ENCODE measurements at regions not wholly inside any gene's neighbourhood (a gene's known extent, or its start where the extent isn't known, plus 50 kb on each side); places are given as distances from the start of the nearest gene placed in this dataset.
"Not testable (repeated sequence)": the region's sequence is repeated elsewhere in the genome, so short reads cannot be mapped to it uniquely, and the experiment has no call there.

DNA sequence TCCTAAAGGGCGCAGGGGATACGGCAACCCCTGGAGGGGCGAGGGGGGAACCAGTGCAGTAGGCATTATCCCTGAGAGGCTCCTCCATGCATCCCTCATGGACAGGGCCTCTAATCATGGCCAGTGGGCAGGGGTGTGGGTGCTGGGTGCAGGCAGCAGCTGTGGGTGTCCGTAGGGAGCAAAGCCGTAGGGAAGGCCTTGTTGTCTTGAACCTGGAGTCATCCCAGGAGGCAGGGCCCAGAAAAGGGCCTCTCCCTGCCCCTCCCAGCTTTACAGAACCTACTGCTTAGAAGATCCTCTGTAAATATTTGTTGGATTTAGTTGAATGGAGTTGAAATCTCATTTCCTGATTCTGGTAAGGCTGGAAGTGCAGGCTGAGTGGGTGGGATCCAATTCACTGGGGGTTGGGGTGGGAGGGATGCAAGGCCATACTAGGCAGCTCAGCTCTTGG, 207.0 kb upstream of the HAAO start:
- DNase-seq (ENCODE audit: low read depth): no peak

- DNase-seq (ENCODE audit: low read depth): no peak
These were observed 206.3 kb upstream of the HAAO start for GRCh38 chr2:42998721-42999120.

DNA sequence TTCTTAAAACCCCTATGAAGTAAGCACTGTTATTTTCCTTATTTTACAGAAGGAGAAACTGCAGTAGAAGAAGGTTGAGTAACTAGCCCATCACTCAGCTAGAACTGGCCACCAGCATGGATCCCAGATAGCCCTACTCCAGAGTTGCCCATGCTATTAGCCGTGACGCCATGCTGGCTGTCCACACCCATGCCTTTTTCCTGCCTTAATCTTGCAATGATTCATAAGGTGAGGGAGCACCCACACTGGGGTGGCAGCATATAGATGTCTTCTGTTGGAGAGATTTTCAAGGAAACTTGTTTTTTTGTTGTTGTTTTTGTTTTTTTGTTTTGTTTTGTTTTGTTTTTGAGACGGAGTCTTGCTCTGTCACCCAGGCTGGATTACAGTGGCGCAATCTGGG, 204.1 kb upstream of the HAAO start:
- no peak for DNase-seq (ENCODE audit: low read depth)

GRCh38 chr2:42995752-42996422, 203.5 kb upstream of the HAAO start:
- DNase-seq (ENCODE audit: low read depth): no peak

GRCh38 chr2:42989283-42990081, 197.1 kb upstream of the HAAO start:
- not testable (repeated sequence) for DNase-seq (ENCODE audit: low read depth)

DNA sequence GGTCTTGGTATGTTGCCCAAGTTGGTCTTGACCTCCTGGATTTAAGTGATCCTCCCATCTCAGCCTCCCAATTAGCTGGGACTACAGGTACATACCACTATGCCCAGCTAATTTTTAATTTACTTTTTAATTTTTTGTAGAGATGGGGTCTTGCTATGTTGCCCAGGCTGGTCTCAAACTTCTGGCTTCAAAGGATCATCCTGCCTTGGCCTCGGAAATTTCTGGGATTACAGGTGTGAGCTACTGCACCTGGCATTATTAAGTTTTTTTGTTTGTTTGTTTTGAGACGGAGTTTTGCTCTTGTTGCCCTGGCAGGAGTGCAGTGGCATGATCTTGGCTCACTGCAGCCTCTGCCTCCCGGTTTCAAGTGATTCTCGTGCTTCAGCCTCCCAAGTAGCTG, 195.7 kb upstream of the HAAO start:
- not testable (repeated sequence) for DNase-seq (ENCODE audit: low read depth)

DNA sequence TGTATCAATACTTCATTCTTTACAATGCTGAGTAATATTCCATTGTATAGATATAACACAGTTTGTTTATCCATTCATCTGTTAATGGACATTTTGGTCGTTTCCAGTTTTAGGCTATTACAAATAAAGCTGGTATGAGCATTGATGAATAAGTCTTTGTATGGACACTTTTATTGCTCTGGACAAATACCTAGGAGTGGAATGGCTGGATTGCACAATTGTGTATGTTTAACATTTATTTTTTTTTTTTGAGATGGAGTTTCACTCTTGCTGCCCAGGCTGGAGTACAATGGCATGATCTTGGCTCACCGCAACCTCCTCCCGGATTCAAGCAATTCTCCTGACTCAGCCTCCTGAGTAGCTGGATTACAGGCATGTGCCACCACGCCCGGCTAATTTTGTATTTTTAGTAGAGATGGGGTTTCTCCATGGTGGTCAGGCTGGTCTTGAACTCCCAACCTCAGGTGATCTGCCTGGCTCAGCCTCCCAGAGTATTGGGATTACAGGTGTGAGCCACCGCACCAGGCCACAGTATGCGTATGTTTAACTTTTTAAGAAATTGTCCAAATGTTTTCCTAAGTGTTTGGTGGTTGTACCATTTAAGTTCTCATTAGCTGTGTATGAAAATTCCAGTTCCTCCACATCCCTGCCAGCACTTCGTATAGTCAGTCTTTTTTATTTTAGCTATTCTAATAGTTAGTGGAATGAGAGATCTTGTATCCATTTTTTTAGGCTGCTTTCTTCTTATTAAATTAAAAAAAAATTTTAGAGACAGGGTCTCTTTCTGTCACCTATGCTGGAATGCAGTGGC, 194.9 kb upstream of the HAAO start:
- peak; percentile 60 for DNase-seq (ENCODE audit: low read depth)

DNA sequence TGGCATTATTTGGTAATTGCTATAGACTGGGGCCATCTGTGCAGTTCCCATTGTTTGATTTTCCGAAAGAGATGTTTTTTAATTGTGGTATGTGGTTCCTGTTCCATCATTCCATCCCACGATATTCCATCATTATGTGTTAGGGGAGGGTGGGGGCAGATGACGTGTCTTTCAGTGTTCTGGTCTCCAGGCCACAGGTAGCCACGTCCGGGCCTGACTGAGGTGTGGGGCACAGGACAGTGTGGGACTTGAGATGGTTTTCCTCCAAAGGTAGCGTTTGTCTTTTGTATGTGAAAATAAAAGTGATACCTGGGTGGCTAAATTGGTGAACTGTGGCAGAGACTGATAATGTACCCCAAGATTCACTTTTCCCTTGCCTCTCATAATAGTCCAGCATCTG, 192.2 kb upstream of the HAAO start:
- DNase-seq (ENCODE audit: low read depth): no peak

DNA sequence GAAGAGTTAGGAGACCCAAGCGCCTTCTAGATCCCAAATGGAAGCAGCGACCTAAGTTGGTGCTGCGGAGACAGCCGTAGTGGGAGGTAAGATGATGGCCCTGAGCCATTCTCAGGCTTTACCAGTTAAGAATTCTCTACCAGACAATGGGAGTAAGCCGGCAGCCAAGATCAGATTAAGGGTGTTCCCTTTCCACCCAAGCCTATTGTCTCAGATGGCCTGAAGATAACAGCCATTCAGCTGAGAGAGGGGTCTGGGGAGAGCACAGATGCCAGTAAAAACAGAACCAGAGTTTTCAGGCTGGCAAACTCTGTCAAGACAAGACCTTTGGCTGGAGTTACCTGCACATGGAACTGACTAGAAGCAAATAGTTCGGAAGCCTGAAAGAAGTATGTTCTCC, 191.7 kb upstream of the HAAO start:
- DNase-seq (ENCODE audit: low read depth): no peak

GRCh38 chr2:42980764-42981416, 188.5 kb upstream of the HAAO start:
- no peak for DNase-seq (ENCODE audit: low read depth)

DNA sequence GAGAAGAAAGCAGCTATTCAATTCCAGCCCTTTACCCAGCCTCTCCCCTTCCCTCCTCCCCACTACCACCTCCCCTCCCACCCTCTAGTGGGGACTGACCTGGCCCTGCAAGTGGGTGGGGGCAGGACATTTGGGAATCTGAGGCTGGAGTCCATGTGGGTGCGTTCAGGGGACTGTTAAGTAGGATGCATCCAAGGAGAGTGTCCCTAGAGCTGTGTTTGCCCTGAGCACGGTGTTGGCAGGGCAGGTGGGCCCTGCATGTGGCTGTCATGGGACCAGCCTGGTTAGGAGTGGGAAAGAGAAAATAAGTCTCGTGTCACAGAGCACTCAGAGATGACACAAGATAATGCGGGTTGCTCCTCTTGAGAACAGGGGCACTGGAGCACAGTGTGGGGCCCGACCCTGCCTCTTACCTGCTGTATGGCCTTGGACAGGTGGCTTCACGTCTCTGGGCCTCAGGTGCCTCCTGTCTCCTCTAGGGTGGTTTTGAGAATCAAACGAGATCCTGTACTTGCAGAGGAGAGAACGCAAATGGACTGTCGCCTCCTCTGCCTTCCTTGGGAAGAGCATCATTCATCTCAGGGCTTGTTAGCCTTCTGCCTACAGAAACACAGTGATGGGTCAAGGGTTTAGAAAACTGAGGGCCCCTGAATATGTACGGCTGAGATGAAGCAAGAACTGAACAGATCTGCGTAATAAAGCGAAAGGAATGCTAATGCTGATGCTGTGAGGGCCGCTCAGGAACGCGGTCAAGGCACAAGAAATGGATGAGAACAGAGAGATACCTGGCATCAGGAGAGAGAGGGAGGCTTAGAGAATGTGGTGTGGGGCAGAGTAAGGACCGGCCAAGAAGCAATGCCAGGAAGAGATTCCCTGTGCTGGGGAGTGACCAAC, 187.7 kb upstream of the HAAO start:
- DNase-seq (ENCODE audit: low read depth): peak; percentile 42

GRCh38 chr2:42979416-42979869, 187.1 kb upstream of the HAAO start:
- no peak for DNase-seq (ENCODE audit: low read depth)

DNA sequence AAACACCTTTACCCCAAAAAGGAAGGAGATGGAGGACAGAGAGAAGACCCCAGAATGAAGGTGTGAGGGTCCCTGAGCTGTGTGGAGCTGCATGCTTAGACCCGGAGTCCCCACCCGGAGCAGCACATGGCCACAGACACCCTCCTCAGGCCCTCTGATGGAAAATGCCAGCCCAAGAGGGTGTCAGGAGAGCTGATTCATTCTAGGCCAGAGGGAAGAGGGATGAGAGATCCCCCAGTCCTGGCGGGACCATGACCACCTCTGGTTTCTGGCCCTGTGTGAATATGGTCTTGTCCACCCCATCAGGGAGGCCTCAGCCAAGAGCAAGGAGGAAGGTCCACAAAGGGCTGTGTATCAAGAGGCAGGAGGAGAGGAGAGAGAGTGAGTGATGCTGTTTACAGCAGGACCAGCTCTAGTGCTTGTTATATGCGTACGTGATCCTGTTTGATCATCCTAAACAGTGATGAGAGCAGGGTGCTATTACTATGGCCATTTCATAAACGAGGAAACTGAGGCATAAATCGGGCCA, 186.6 kb upstream of the HAAO start:
- DNase-seq (ENCODE audit: low read depth): no peak

GRCh38 chr2:42978175-42978886, 185.9 kb upstream of the HAAO start:
- no peak for DNase-seq (ENCODE audit: low read depth)

DNA sequence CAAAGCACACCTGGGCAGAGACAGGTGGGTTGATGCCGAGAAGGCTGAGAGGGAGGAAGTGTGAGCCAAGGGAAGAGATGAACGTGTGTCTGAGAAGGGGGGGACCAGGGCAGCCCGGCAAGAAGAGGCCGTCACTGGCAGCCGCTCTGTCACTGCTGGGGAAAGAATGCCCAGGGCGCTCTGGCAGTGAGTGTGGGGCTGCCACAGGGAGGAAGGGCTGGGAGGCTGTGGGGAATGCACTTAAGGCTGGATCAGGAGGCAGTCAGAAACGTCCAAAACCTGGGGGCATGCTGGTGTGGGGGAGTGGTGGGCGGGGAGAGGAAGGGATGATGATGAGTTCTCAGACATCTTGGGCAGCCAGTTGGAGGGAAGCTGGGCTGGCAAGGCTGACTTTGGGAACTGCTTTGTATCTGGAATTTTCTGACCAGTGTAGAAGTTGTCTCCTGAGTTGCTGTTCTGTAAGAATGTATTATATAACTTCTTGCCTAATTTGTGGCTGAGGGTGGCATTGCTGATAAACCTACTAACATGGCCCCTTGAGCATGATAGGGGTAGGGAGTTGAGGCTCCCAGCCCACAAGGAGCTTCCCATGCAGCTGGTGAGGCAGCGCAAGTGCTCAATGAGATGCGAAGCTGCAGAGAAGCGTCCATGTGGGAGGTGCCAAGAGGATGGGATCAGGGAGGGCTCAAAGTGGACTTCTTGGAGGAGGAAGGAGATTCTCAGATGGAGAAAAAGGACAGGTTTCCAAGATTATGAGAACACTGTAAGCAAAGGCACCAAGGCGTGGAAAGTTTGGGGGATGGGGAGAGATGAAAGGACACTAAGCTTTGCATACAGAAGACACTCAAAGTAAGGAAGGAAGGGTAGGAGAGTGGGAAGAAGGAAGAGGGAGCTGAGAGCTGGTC, 185.1 kb upstream of the HAAO start:
- no peak for DNase-seq (ENCODE audit: low read depth)

GRCh38 chr2:42976351-42976750, 184.0 kb upstream of the HAAO start:
- no peak for DNase-seq (ENCODE audit: low read depth)

- DNase-seq (ENCODE audit: low read depth): peak; percentile 42
These were observed 182.6 kb upstream of the HAAO start for GRCh38 chr2:42974721-42975717.
